Lower leg skin (tissue), 3 donors: ENCODE measurements at regions not wholly inside any gene's neighbourhood (a gene's known extent, or its start where the extent isn't known, plus 50 kb on each side); places are given as distances from the start of the nearest gene placed in this dataset.

Experiments
- POLR2A ChIP-seq, 2 donors: fragments of 450-650 bp; IDR thresholded peaks; one replicate each; pipeline ENCODE4 v1.6.1; 2016 to 2017; ENCODE audit warnings: antibody characterized with exemption in 2 of 2, mild to moderate bottlenecking in 1 of 2, moderate library complexity in 1 of 2
- TF ChIP-seq, protein P1 (sequence below), 3 donors: fragments of 450-650 bp; IDR thresholded peaks; one replicate each; pipeline ENCODE4 v1.5.1; 2016; ENCODE audit warnings: antibody characterized with exemption in 3 of 3, mild to moderate bottlenecking in 3 of 3, moderate library complexity in 2 of 3

DNA sequence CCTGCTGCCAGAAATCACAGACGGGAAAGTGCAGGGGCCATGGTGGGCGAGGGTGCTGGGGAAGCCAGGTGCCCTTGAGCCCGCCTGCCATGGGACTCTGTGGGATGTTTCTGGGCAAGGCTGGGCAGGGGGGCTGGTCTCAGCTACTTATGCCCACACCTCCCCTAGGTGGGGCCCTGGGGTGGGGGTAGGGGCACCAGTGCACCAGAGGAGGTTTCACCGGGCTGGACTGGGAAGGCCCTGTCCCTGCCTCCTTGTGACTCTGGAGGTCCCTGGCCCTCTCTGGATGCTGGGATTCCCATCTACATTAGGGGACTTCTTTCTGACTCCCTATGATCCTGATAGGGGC is 75.2 kb upstream of the WNT11 start:
- TF ChIP-seq, protein P1, sequence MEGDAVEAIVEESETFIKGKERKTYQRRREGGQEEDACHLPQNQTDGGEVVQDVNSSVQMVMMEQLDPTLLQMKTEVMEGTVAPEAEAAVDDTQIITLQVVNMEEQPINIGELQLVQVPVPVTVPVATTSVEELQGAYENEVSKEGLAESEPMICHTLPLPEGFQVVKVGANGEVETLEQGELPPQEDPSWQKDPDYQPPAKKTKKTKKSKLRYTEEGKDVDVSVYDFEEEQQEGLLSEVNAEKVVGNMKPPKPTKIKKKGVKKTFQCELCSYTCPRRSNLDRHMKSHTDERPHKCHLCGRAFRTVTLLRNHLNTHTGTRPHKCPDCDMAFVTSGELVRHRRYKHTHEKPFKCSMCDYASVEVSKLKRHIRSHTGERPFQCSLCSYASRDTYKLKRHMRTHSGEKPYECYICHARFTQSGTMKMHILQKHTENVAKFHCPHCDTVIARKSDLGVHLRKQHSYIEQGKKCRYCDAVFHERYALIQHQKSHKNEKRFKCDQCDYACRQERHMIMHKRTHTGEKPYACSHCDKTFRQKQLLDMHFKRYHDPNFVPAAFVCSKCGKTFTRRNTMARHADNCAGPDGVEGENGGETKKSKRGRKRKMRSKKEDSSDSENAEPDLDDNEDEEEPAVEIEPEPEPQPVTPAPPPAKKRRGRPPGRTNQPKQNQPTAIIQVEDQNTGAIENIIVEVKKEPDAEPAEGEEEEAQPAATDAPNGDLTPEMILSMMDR (IDR thresholded peaks at IDR 0.05) = no peak
- TF ChIP-seq POLR2A (IDR thresholded peaks at IDR 0.05) = no peak
